Daoy (cell line): ENCODE measurements at regions not wholly inside any gene's neighbourhood (a gene's known extent, or its start where the extent isn't known, plus 50 kb on each side); places are given as distances from the start of the nearest gene placed in this dataset.
"Not testable (repeated sequence)": the region's sequence is repeated elsewhere in the genome, so short reads cannot be mapped to it uniquely, and the experiment has no call there.

ENCODE experiments used
- DNase-seq: peaks from one replicate; pipeline ENCODE4 v3.0.0-alpha.2; 2015; ENCODE audit warnings: low read depth

DNA sequence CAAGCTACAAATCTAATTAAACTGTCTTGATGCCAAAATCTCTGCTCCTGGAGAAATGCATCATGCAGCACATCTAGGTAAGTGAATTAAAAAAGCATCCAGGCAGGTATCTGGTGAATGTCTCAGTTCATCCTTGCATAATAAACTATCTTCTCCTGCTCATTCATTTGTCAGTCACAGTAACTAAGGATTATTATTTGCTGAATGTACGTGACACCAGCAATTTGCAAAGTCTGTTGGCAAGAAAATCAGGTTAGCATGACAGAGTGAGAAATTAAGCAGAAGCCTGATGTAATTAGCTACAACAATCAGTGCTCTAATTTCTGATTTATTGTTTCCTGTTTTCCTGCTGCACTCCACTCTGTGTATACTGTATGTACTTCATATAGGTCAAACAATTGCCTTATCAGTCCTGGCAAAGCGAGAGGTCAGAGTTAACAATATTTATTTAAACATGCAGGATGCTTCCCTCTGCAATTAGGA lies 213.6 kb downstream of the FBXO8 start:
- no peak for DNase-seq

DNA sequence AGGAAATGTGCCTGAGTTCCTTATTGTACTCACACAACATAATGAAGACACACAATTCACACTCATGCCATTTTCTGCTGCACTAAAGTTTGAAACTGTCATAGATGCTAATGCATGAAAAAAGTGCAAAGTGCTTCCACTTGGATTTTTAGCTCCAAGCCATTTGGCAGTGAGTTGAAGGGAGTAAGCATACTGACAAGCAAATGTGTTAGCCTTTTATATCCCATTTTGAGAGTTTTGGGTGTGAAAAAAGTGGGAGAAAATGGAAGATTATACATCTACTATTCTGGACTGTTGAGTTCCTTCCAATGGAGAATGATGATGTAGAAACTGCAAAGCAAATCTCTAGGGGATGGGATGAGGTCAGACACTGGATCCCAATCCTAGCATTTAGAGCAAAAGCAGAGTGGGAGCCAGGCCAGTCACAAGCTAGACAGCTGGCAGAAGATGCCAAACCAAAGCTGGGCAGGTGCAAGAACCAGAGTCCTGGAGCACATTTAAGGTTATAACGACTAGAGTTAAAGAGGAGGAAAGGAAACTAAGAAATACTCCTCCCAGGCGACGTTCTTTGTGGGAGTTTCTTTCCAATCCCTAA lies 216.8 kb downstream of the FBXO8 start:
- DNase-seq, result no peak

DNA sequence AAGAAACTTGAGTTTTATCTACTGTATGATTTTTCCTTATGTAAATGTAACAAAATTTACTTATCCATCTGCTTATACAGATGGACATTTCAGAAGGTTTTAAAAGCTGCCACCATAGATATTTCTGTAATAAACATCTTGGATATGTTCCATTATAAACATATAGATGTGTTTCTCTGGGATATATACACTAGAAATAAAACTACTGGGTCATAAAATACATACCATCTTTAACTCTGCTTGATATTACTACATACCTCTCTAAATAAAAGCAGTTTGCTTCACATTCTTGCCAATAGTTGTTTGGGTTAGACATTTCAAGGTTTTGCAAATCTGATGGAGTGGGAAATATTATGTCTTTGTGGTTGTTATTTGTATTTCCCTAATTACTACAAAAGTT lies 220.6 kb downstream of the FBXO8 start:
- DNase-seq, result no peak

DNA sequence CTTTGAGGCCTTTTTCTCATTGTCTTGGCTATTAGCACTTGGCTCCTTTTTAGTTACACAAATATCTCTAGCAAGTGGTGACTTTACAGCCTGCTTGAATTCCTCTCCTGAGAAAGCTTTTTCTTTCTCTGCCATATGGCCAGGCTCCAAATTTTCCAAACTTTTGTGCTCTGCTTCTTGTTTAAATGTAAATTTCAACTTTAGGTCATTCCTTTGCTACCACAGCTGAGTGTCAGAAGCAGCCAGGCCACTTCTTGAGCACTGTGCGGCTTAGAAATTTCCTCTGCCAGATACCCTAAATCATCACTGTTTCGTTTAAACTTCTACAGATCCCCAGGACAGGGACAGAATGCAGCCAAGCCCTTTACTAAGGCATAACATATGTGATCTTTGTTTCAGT lies 222.4 kb downstream of the FBXO8 start:
- DNase-seq, result no peak

DNA sequence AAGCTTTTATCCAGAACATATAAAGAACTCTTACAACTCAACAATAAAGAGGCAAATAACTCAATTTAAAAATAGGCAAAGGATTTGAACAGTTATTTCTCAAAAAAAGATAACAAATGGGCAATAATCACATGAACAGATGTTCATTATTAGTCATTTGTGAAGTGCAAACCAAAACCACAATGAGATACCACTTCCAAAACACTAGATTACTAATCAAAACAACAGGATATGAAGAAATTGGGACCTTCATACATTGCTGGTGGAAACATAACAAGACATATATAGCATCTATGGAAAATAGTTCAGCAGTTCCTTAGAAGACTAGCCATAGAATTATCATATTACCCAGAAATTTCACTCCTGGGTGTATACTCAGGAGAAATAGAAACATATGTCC lies 224.6 kb downstream of the FBXO8 start:
- DNase-seq, result no peak

DNA sequence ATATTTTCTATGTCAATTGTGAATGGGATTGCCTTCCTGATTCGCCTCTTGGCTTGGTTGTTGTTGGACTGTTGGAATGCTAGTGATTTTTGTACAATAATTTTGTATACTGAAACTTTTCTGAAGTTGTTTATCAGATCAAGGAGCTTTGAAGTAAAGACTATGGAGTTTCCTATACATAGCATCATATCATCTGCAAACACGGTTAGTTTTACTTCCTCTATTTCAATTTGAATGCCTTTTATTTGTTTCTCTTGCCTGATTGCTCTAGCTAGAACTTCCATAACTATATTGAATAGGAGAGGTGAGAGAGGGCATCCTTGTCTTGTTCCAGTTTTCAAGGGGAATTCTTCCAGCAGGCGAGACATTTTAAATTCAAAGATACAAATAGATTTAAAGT lies 226.5 kb downstream of the FBXO8 start:
- DNase-seq, result no peak

DNA sequence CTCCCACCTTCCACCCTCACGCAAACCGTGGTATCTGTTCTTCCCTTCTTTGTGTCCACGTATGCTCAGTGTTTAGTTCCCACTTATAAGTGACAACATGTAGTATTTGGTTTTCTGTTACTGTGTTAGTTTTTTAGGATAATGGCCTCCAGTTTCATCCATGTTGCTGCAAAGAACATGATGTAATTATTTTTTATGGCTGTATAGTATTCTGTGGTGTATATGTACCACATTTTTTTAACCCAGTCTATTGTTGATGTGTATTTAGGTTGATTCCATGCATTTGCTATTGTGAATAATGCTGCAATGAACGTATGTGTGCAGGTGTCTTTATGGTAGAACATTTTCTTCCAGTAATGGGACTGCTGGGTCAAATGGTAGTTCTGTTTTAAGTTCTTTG lies 228.1 kb downstream of the FBXO8 start:
- DNase-seq, result no peak

DNA sequence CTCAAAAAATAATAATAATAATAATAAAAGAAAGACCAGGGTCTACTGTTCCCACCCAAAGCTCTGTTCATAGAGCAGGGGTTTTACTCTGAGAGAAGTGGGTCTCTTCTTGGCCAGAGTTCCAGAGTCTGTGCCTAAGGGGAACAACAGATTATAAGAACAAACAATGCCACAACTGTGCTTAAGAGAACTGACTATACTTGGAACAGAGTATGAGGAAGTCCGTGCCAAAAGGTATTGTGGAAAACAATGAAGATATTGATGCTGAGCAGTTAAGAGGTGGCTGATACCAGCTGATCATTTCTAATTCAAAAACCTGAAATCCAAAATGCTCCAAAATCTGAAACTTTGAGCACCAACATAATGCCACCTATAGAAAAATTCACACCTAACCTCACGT lies 229.6 kb downstream of the FBXO8 start:
- DNase-seq, result no peak

DNA sequence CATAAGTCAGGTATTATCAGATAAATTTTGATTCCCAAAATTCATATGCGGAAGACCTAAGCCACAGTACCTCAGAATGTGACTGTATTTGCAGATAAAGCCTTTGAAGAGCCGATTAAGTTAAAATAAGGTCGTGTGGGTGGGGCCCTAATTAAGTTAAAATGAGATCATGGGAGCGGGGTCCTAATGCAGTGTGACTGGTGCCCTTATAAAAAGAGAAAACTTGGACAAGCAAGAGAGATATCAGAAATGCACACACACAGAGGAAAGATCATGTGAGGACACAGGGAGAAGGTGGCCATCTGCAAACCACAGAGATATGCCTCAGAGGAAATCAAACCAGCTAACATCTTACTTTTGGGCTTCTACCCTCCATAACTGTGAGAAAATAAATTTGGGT lies 236.1 kb downstream of the FBXO8 start:
- no peak for DNase-seq

DNA sequence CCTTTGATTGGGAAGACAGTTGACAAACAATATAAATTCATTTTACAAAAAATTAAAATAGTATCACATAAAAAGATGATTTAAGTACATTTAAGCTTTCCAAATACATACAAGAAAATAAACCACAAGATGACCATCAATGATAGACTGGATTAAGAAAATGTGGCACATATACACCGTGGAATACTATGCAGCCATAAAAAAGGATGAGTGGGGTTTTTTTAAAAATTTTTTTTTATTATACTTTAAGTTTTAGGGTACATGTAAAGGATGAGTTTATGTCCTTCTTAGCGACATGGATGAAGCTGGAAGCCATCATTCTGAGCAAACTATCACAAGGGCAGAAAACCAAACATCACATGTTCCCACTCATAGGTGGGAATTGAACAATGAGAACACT lies 237.6 kb downstream of the FBXO8 start:
- DNase-seq, result not testable (repeated sequence)

DNA sequence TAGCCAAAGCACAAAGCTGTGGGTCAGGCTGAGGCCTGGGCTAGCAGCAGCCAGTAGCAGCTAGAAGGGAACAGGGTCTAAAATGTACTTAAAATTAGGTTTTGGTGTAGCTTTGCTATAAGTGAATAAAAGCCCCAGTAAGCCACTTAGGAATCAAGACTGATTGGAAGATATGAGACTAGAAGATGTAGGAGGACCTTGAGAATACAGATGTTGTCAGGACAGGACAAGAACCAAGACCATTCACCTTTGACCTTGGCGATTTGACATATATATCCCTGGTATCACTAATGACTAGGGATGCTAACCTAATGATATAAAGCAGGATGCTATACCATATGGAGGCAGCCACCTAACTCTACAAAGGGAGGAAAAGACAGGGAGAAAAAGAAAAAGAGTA lies 238.1 kb downstream of the FBXO8 start:
- DNase-seq, result no peak

DNA sequence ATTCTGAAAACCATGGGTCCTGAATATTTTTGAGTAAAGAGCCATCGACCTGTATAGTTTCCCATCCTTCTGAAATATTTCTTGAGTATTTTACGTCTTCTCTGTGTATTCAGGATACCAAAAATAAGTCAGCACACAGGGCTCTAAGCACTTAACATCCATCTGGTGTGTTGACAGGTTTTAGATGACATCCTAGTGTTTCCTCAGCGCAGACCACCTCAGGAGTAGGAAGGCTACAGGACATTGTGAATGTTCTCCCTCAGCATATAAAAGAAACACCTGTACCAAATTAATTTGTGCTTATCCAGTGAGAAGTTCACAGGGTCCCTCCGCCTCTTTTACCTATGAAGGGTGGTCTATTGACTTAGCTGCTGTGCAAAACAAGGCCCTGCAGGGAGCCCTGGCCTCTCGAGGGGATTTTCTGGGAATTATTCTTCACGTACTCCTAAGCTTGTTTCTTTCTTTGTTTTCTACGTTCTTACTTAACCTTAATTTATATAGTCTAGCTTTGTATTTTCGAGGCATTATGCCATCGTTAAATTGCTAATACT lies 241.8 kb downstream of the FBXO8 start:
- no peak for DNase-seq

DNA sequence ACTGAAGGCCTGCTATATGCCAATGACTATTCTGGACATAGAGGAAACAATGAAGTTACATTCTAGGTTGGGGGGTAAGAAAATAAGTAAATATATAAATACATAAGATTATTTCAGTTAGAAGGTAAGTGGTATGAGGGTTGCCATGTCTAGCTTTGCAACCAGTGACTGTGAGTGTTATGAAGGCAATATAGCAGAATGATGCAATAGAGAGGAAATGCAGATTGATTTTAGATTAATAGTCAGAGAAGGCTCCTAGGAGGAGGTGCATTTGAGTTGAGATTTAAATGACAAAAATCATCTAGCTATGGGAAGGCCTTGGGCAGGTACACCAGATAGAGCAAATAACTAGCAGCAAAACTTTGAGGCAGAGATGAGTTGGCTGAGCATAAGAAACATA lies 243.2 kb downstream of the FBXO8 start:
- DNase-seq, result no peak

DNA sequence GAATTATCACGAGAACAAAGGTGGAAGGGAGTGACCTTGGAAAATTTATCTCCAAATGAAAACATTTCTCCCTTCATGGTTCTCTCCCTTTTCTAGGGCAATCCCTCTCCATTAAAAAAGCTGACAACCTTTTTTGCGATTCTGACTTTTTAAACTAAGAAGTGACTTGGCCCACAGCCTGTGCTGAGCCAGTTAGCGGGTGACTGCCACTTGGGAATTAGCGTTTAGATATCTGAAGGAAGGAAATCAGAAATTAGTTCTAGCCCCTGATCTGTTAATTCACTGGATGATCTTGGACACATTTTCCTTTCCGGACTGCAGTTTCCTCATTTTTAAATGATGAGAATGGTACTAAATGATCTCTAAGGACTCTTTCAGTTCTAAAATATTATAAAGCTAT lies 245.0 kb downstream of the FBXO8 start:
- DNase-seq, result no peak

DNA sequence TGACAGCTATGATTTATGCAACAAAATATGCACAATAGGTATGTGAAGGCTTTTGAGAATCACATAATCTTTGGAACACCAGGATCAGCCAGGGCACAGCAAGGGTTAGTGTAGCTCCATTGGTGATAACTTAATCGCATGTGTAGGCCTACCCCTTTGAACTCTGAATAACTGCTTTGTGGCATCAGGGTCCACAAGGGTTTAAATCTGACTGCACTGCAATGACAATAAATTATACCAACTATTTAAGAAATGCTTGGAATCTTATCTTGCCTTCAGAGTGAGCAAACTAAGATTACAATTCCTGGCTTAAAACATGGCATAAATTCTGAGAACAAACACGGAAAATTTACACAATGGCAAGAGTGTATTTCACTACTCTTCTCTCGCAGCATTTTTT lies 245.8 kb downstream of the FBXO8 start:
- DNase-seq, result no peak

DNA sequence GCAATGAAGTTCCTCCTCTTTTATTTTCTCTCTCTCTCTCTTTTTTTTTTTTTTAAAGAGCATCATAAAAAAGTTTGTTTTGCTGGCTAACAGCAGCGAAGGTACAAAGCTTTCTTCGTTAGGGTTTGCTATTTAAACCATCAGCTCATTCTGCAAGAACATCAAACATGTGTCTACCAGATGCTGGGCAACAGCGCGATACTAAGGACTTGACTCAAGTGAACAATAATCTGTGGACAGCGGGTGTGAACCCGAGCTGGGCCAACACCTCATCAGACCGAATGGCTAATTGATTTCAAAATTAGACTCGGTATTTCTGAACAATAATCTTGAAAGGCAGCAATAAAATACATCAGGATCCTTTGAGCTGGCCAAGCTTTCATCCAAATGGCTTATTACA lies 246.4 kb downstream of the FBXO8 start:
- no peak for DNase-seq

DNA sequence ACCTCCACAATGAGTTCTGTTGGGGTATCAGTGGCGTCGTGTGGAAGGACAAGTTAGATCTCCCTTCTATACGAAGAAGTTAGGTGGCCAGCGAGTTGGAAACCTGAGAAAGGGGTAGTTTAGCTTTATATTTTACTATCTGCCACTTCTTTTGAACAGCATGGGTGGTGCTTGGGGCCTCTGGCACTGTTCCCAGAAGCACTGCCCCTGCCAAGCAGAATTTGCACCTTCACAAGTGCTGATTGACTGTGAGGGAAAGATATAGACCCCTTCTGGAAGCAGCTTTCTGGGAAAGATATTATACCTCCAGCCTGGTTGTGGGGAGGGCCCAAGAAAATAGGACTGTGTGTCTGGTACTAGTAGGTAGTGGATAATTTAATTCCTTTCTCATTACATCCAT lies 246.9 kb downstream of the FBXO8 start:
- no peak for DNase-seq

DNA sequence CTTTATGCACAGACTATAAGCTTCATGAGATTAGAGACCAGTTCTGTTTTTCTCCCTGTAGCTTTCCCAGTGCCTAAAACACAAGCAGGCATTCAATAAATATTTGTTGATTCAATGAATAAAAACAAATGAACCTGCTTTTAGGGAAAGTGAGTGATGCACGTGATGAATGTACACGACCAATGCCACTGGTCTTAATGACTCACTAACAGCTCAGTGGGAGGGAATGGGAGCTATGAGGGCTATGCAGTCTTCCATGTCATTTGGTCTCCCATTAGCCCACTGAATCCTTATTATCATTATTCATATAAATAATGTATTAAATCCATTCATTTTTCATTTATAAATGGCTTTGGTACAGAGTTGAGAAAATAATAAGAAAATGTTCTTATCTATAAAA lies 247.4 kb downstream of the FBXO8 start:
- DNase-seq, result peak; percentile 20

DNA sequence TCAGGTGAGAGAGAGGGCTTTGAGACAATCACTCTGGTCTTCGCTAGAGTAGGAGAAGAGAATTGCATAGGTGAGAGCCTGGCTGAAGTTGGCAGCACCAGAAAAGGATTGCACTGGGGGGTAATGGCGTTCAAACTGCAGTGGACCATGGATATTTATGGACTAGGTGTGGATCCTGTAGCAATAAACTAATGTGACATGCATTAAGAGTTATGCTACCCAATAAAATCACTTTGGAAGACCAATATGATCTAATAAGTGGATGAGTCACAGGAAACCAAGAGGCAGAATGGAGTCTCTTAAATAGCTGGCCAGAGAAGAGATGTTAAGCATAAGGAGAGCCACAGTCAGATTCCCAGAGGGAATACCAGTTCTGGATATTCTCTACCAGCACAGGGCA lies 259.8 kb downstream of the FBXO8 start:
- peak; percentile 7 for DNase-seq

DNA sequence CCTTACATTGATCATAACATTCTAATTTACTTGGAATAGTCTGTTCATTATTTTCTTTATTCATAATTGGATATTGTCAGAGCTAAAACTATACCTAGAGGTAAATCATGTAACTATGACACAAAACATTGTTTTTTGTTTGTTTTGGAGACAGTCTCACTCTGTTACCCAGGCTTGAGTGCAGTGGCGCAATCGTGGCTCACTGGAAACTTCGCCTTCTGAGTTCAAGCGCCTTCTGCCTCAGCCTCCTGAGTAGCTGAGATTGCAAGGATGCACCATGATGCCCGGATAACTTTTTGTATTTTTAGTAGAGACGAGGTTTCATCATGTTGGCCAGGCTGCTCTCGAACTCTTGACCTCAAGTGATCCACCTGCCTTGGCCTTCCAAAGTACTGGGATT lies 265.2 kb downstream of the FBXO8 start:
- no peak for DNase-seq

DNA sequence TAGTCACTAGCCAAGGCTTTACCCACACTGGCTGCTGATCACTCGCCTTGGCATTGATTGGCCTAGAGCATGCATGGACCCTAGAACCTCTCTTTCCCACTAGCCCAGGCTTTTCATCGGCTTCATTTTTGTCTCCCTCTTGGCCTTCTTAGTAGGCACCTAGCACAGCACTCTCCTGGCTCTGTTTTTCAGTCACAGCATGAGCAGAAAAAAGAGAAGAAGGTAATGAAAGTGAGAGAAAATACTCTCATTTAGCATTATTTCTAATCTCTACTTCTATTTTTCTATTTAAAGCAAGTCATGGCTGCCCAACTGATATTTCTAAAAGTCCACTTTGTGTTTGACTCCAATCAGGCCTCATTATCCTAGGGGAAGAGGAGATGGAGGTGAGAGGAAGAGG lies 267.2 kb downstream of the FBXO8 start:
- no peak for DNase-seq

DNA sequence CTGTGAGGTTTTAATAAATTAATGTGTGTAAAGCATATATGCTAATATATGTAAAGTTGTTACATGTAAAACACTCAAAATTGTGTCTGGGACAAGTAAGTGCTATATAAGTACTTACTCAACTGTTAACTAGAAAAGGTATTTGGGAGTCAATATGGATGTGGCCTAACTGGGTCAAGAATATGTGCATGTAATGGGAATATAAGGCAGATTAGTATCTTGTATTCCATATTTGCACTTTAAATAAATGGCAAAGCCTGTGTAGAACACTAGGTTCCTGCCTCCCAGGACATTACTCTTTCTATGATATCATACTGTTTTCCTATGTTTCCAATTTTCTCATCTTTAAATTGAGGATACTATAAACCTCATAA lies 270.6 kb downstream of the FBXO8 start:
- DNase-seq, result no peak

DNA sequence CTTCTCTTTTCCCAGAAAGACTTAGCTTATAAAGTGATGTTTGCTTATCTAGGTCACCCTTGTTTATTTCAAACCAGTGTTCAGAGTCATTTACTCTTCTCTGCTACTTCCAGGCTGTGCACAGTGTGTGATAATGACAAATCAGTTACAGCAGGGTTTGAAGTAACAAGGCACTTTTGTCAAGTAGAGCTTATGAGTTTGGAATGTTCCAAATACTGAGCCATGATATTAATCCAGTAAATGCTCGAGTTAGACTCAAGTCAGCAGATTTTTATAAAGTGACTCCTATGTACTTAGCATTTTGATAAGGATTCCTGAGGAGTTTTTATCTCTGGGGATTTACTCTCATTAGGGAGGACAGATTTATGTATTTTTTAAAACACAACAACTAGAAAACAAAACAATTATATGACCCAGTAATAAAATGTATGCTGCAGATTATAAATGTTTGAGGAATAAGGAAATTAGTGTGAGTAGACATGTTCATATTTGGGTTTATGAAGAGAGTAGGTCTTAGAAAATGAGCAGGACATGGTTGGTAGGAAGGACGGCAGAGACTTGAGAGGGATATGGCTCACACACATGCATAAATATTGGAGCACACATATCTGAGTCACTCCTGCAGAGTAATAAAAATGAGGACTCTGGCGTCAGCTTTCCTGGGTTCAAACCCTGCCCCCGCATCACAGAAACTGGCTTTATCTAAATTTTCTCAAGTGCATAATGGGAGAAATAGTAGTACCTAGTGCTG lies 271.2 kb downstream of the FBXO8 start:
- peak; percentile 15 for DNase-seq

DNA sequence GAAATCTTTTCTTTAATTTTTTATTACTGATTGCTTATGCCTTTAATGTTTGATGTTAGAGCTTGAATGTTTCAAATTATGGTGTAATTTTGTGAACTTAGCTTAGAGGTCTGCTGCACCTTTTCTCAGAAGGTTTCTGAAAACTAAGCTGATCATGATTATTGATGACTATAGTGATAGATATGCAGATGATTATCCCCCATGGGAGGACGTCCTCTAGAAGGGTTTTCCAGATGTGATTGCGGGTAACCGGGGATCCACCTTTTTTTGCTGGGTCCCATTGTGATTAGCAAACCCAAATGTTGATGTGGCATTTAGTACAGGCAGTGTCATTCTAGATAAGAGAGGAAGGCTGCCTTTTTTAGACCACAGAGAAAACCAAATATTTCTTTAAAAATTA lies 272.9 kb downstream of the FBXO8 start:
- DNase-seq, result no peak
